Endothelial cell of umbilical vein (primary cell): ENCODE measurements at regions not wholly inside any gene's neighbourhood (a gene's known extent, or its start where the extent isn't known, plus 50 kb on each side); places are given as distances from the start of the nearest gene placed in this dataset.

ENCODE experiments used
- CTCF ChIP-seq, 2 donors: IDR thresholded peaks; 1 replicate in 1 of 2; 2 replicates in 1 of 2; pipeline ENCODE4 v1.5.1; 2011; ENCODE audit warnings: low read length in 2 of 2, mild to moderate bottlenecking in 2 of 2, moderate library complexity in 2 of 2, control low read depth in 1 of 2, inconsistent platforms in 1 of 2, low read depth in 1 of 2; ENCODE audit not compliant: insufficient read depth in 1 of 2; ENCODE audit errors: extremely low read depth in 1 of 2
- EZH2 ChIP-seq: IDR thresholded peaks from 2 replicates; pipeline ENCODE4 v1.6.1; 2012; ENCODE audit warnings: borderline replicate concordance, low read depth, mild to moderate bottlenecking, moderate library complexity, low read length, inconsistent platforms; ENCODE audit not compliant: severe bottlenecking
- GATA2 ChIP-seq: IDR thresholded peaks from 2 replicates; pipeline ENCODE4 v1.7.0; 2011; ENCODE audit warnings: low read depth, mild to moderate bottlenecking, moderate library complexity, mixed read lengths, low read length; ENCODE audit not compliant: insufficient read length, insufficient read depth
- JUN ChIP-seq: IDR thresholded peaks from 2 replicates; pipeline ENCODE4 v1.6.1; 2011; ENCODE audit warnings: borderline replicate concordance, low read depth; ENCODE audit not compliant: insufficient read length, insufficient read depth
- MAX ChIP-seq: IDR thresholded peaks from 2 replicates; pipeline ENCODE4 v1.6.1; 2011; ENCODE audit not compliant: insufficient read depth, insufficient read length
- MYC ChIP-seq: IDR thresholded peaks from one replicate; pipeline ENCODE4 v1.6.1; 2011; ENCODE audit warnings: mild to moderate bottlenecking, low read depth, low read length
- POLR2A ChIP-seq: IDR thresholded peaks from 2 replicates; pipeline ENCODE4 v1.6.1; 2012; ENCODE audit warnings: low read depth, mild to moderate bottlenecking, control low read depth, low read length
- POLR2AphosphoS5 ChIP-seq: IDR thresholded peaks from 2 replicates; pipeline ENCODE4 v1.6.1; 2012; ENCODE audit warnings: low read depth, mild to moderate bottlenecking, control low read depth, low read length, moderate library complexity; ENCODE audit not compliant: insufficient read depth

GRCh38 chr17:73932216-73932749, 271.2 kb upstream of the RPL38 start:
- TF ChIP-seq JUN (no peak), POLR2A (no peak), CTCF (IDR thresholded peaks at IDR 0.05; ENCODE audit: extremely low read depth in 1 of 2, insufficient read depth in 1 of 2, low read depth in 1 of 2, low read length in 2 of 2) (no peak), EZH2 (no peak), POLR2AphosphoS5 (no peak), MAX (no peak), MYC (no peak), GATA2 (no peak)
